WTC11 (cell line): ENCODE measurements at regions not wholly inside any gene's neighbourhood (a gene's known extent, or its start where the extent isn't known, plus 50 kb on each side); places are given as distances from the start of the nearest gene placed in this dataset.
A peak's percentile ranks its signal among the peaks of the same experiment; 100 is the strongest.

Experiments
- ATAC-seq: fragments of 200-7000 bp; cut with Tn5 transposase; 2 replicates; pipeline ENCODE4 v1.10.0; 2021; ENCODE audit warnings: mild to moderate bottlenecking, moderate library complexity
- CTCF ChIA-PET: fragments of 300-600 bp; sonication (Branson Sonifier 250); formaldehyde crosslinking; loops from one replicate; lab custom pipeline; 2021; ENCODE audit warnings: antibody characterized with exemption; lab: Charles Lee
- POLR2A ChIA-PET: fragments of 350-600 bp; sonication (Branson Sonifier 250); formaldehyde crosslinking; loops from one replicate; lab custom pipeline; 2021; ENCODE audit warnings: antibody characterized with exemption; lab: Charles Lee
- DNase-seq: peaks from one replicate; pipeline ENCODE4 v3.0.0; 2021; ENCODE audit warnings: low spot score
- H3K27ac Mint-ChIP-seq: 2 replicates; pipeline ENCODE4 v1.8.0; 2021; ENCODE audit warnings: mixed read lengths
- H3K27me3 Mint-ChIP-seq: 2 replicates; pipeline ENCODE4 v1.8.0; 2021; ENCODE audit warnings: low read depth, mild to moderate bottlenecking, moderate library complexity, mixed read lengths
- H3K36me3 Mint-ChIP-seq: 2 replicates; pipeline ENCODE4 v1.8.0; 2021; ENCODE audit warnings: mixed read lengths
- H3K4me1 Mint-ChIP-seq: 2 replicates; pipeline ENCODE4 v1.8.0; 2022; ENCODE audit warnings: mixed read lengths
- H3K4me3 Mint-ChIP-seq: 2 replicates; pipeline ENCODE4 v1.8.0; 2021; ENCODE audit warnings: mild to moderate bottlenecking, moderate library complexity, mixed read lengths
- H3K9me3 Mint-ChIP-seq: 2 replicates; pipeline ENCODE4 v1.8.0; 2021; ENCODE audit warnings: mixed read lengths
- AFF4 ChIP-seq: sonication (generic); formaldehyde crosslinking; IDR thresholded peaks from 2 replicates; pipeline ENCODE4 v1.8.1; 2023; ENCODE audit warnings: mild to moderate bottlenecking, missing genetic modification reagents, borderline replicate concordance
- AR ChIP-seq: fragments of 250-450 bp; sonication (Bioruptor Pico); IDR thresholded peaks from 2 replicates; pipeline ENCODE4 v1.9.0; 2021; ENCODE audit warnings: mild to moderate bottlenecking
- ATF2 ChIP-seq: sonication (generic); formaldehyde crosslinking; IDR thresholded peaks from 2 replicates; pipeline ENCODE4 v1.8.1; 2022; ENCODE audit warnings: low read depth, missing genetic modification reagents, borderline replicate concordance
- ATF6 ChIP-seq: sonication (generic); formaldehyde crosslinking; IDR thresholded peaks from 2 replicates; pipeline ENCODE4 v1.8.1; 2023; ENCODE audit warnings: mild to moderate bottlenecking, missing genetic modification reagents
- CREB1 ChIP-seq: sonication (generic); formaldehyde crosslinking; IDR thresholded peaks from 2 replicates; pipeline ENCODE4 v1.8.0; 2023; ENCODE audit warnings: mild to moderate bottlenecking, missing genetic modification reagents
- NFYB ChIP-seq: sonication (generic); formaldehyde crosslinking; conservative IDR thresholded peaks from 2 replicates; pipeline ENCODE4 v1.8.0; 2022; ENCODE audit warnings: low read depth, missing genetic modification reagents
- NR2C2 ChIP-seq: sonication (generic); formaldehyde crosslinking; IDR thresholded peaks from 2 replicates; pipeline ENCODE4 v1.8.0; 2022; ENCODE audit warnings: mild to moderate bottlenecking, missing genetic modification reagents
- SMAD3 ChIP-seq: sonication (generic); formaldehyde crosslinking; IDR thresholded peaks from 2 replicates; pipeline ENCODE4 v1.8.0; 2022; ENCODE audit warnings: missing genetic modification reagents, mild to moderate bottlenecking, borderline replicate concordance
- STAT6 ChIP-seq: sonication (generic); formaldehyde crosslinking; conservative IDR thresholded peaks from 2 replicates; pipeline ENCODE4 v1.8.1; 2023; ENCODE audit warnings: mild to moderate bottlenecking, low read depth, missing genetic modification reagents, moderate library complexity
- TEAD1 ChIP-seq: sonication (generic); formaldehyde crosslinking; IDR thresholded peaks from 2 replicates; pipeline ENCODE4 v1.8.0; 2022; ENCODE audit warnings: mild to moderate bottlenecking, missing genetic modification reagents
- ZNF317 ChIP-seq: sonication (generic); formaldehyde crosslinking; IDR thresholded peaks from 2 replicates; pipeline ENCODE4 v1.8.1; 2023; ENCODE audit warnings: low read depth, mild to moderate bottlenecking, moderate library complexity, missing genetic modification reagents, borderline replicate concordance
- ZSCAN18 ChIP-seq: fragments of 250-450 bp; sonication (Bioruptor Pico); IDR thresholded peaks from 2 replicates; pipeline ENCODE4 v2.1.2; 2022; ENCODE audit warnings: mild to moderate bottlenecking, moderate library complexity

GRCh38 chr9:108515856-108516255, 339.9 kb downstream of the ACTL7B start:
- no peak overlapping the region for H3K4me3 Mint-ChIP-seq
- H3K4me1 Mint-ChIP-seq = no peaks in the 10 kb centered on the region; the same call in 1 of the 2 replicates
- POLR2A ChIA-PET = interaction anchor here (0.6 kb wide), 1 partner anchor 10 kb away, joined by 3 read pairs; no protein-coding TSS in a partner anchor
- DNase-seq (peak; percentile 28), ATAC-seq (peak; percentile 91)
- CTCF ChIA-PET = interaction anchor here (0.7 to 0.9 kb wide), 4 partner anchors 50 to 246 kb away, joined by 3 to 10 read pairs (median 4); no protein-coding TSS in a partner anchor
- H3K27ac Mint-ChIP-seq = no peak overlapping the region
- no peaks in the 10 kb centered on the region for H3K36me3 Mint-ChIP-seq
- H3K27me3 Mint-ChIP-seq = no peaks in the 10 kb centered on the region
- 0 out of 2 replicates have a peak, but pooled peaks cover under 1% of the 10 kb centered on the region for H3K9me3 Mint-ChIP-seq
- TF ChIP-seq ATF6 (CRISPR knock-in tag) = no peak
- TF ChIP-seq ZSCAN18 = no peak
- TF ChIP-seq AFF4 (CRISPR knock-in tag) = no peak
- TF ChIP-seq NR2C2 = no peak
- no peak for TF ChIP-seq SMAD3 (CRISPR knock-in tag)
- no peak for TF ChIP-seq ZNF317 (CRISPR knock-in tag)
- TF ChIP-seq AR (CRISPR knock-in tag) = no peak
- TF ChIP-seq STAT6 (CRISPR knock-in tag) = no peak
- TF ChIP-seq CREB1 (CRISPR knock-in tag) = no peak
- no peak for TF ChIP-seq ATF2 (CRISPR knock-in tag)
- TF ChIP-seq NFYB (CRISPR knock-in tag) = no peak
- no peak for TF ChIP-seq TEAD1 (CRISPR knock-in tag)
